Retina (tissue), 1 donor: ENCODE measurements at regions not wholly inside any gene's neighbourhood (a gene's known extent, or its start where the extent isn't known, plus 50 kb on each side); places are given as distances from the start of the nearest gene placed in this dataset.
"Not testable (repeated sequence)": the region's sequence is repeated elsewhere in the genome, so short reads cannot be mapped to it uniquely, and the experiment has no call there.

Experiments
- DNase-seq: peaks from one replicate; pipeline ENCODE4 v3.0.0-alpha.2; 2016

GRCh38 chr16:26395700-26396099 is 671.0 kb upstream of the C16orf82 start:
- DNase-seq = no peak

- DNase-seq = no peak
Observed at GRCh38 chr16:26396511-26397235, 670.1 kb upstream of the C16orf82 start.

- no peak for DNase-seq
Observed at GRCh38 chr16:26413780-26414179, 652.9 kb upstream of the C16orf82 start.

GRCh38 chr16:26419458-26419857 is 647.3 kb upstream of the C16orf82 start:
- DNase-seq = not testable (repeated sequence)

GRCh38 chr16:26430618-26431017 is 636.1 kb upstream of the C16orf82 start:
- DNase-seq = no peak

DNA sequence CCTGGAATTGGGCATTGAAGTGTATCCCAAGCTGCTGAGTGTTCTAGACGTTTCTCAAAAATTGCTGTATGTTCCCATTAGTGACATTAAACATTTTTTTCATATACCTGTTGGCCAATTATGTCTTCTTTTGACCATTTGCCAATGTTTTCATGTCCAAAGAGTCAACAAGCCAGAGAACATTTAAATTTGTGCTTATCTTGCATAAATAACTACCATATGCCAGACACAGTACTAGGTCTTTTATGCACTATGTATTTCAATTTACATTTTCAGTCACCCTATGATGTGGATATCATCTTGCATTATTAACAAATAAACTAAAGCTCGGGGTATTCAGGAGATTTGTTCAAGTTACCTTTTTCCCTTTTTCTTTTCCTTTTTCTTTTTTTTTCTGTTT is 632.9 kb upstream of the C16orf82 start:
- DNase-seq = no peak

- peak; percentile 40 for DNase-seq
Observed at GRCh38 chr16:26441178-26441577, 625.5 kb upstream of the C16orf82 start.

DNA sequence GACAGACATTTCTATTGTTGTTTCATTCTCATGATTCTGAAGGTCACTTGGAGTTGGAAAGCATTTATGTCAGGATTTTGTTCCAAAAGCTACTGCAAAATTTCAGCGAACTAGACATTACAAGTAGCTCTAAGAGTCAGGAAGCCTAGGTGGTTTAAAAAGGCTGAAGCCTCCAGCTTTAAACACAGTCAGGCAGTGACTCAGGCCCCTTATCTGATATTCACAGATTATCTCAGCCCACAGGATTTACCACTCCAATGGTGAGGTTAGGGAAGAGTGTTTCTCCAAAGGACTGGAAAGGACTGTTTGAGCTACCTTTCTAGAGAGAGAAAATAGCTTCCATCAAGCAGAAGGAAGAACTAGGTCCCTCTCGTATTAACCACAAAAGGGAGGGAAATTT is 624.4 kb upstream of the C16orf82 start:
- DNase-seq = no peak

- DNase-seq = no peak
Observed at GRCh38 chr16:26447570-26447969, 619.2 kb upstream of the C16orf82 start.

GRCh38 chr16:26453215-26453614 is 613.5 kb upstream of the C16orf82 start:
- DNase-seq = no peak

GRCh38 chr16:26454102-26454501 is 612.6 kb upstream of the C16orf82 start:
- no peak for DNase-seq

DNA sequence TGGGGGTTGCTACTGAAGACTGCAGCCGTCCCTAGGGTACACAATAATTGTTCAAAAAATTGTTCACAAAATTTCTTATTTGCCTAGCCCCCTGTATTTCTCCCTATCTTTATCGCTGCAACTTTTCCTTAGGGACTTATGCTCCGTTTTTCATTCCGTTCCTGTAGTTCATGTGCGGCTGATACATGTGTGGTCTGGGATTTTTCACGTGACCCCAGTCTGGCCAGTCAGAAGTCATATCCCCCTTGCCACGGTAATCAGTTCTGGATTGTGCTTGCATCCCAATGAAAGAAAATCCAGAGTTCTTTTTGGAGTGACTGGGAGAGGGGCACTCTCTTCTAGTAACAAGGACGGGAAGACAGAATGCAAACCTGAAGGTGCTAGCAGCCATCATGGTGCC is 610.7 kb upstream of the C16orf82 start:
- no peak for DNase-seq

DNA sequence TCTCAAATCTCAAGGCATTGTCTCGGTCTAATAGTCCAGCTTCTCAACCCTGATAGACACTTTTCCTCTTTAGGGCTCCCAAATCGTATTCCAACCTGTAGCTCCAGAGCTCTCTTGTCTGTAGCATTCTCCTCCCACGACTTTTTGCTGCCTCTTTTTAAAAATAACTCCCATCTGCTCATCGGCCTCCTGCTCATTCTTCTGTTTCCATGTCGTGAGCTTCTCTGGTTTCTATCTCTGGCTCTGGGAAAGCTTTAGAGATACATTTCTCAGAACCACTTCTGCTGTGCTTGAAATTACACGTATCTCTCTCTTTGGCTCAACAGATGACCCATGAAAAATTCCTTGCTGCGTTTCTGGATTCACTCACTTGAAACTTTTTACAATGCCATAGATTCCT is 609.6 kb upstream of the C16orf82 start:
- no peak for DNase-seq

DNA sequence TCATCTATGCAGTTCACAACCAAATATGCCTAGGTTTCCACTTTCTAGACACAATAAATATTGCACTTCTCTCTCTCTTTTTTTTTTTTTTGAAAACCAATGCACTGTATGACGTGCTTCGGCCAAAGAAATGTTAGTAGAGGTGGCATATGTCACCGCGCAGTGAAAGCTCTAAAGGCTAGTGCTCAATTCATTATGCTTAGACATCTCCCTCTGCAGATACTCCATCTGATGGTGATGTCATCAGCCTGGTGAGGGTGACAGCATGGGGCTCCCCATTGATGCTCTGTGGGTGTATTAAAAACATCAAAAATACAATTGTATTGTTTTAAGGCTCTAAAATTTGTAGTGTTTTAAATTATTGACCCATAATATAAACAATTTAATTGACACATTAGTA is 608.8 kb upstream of the C16orf82 start:
- no peak for DNase-seq

GRCh38 chr16:26464576-26465266 is 602.0 kb upstream of the C16orf82 start:
- DNase-seq = no peak

DNA sequence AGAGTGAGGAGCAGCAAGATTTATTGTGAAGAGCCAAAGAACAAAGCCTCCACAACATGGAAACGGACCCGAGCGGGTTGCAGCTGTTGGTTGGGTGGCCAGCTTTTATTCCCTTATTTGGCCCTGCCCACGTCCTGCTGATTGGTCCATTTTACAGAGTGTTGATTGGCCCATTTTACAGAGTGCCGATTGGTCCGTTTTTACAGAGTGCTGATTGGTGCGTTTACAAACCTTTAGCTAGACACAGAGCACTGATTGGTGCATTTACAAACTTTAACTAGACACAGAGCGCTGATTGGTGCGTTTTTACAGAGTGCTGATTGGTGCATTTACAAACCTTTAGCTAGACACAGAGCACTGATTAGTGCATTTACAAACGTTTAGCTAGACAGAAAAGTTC is 592.3 kb upstream of the C16orf82 start:
- not testable (repeated sequence) for DNase-seq

DNA sequence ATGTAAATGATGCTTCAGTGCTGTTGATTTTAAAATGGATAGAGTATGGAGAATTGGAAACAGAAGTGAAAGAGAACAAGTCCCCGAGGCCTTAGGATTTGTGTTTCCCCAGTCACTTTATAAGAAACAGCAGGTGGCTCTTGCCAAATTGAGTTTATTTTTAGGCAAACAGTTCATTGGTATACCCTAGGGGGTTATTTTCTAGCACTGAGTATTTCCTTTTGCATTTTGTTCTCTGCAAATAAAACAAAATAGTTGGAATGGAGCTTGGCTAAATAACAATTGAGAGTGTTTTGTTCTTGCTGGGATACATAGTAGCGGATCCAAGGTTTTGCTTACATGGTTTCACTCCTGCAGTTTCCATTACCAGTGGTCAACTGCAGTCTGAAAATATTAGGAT is 591.1 kb upstream of the C16orf82 start:
- DNase-seq = no peak

- DNase-seq = no peak
Observed at GRCh38 chr16:26491101-26491670, 575.5 kb upstream of the C16orf82 start.

DNA sequence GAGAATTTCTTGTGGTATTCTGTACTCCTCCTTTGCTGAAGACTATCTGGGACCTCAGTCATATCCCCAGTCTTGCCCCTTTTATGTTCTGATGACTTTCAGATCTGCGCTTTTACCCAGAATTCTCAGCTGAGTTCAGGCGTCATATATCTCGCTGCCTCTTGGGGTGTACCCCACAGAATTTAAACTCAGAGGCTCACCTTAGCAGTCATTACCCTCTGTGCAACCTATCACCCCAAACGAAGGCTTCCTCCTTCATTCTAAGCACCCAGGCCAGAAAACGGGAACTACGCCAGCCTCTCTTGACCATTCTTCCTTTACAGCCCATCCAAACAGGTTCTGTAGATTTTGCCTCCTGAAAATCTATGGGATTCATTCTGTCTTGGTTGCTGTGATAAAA is 574.8 kb upstream of the C16orf82 start:
- no peak for DNase-seq

GRCh38 chr16:26493751-26494150 is 573.0 kb upstream of the C16orf82 start:
- DNase-seq = no peak

DNA sequence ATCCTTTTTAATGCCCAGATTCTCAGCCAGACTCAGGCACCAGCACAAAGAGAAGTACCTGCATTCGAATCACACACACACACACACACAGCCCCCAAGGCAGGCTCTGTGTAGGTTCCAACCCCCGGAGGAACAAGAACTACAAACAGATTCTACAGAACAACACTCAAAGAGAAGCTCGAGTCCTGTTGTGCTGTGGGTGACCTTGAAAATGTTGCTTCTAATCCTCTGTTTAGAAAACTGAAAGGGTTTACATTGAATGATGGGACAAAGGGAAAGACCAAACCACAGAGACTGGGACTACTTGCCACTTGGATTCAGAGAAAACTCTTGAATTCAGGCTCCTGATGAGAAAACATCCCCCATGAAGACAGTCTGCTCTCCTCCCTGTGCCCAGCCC is 568.8 kb upstream of the C16orf82 start:
- DNase-seq = no peak

DNA sequence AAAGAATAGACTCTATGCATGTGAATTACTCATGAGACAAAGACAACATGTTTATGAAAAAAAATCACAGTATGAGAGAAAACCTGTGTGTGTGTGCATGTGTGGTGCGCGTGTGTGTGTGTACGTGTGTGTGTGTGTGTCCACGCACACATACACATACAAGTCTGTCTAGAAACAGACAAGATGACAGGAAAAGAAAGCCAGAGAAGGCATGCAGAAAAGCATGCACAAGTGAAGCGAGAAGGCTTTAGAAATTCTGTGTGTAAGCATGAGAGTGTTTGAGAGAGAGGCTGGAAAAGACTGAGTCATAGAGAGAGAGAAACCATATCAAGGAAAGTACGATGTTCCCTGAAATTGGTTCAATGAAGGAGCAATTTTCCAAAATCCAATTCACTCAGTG is 566.4 kb upstream of the C16orf82 start:
- no peak for DNase-seq

- DNase-seq = no peak
Observed at GRCh38 chr16:26505496-26505895, 561.2 kb upstream of the C16orf82 start.

GRCh38 chr16:26508946-26509345 is 557.8 kb upstream of the C16orf82 start:
- DNase-seq = not testable (repeated sequence)
